ENCODE measurements at regions not wholly inside any gene's neighbourhood (a gene's known extent, or its start where the extent isn't known, plus 50 kb on each side); places are given as distances from the start of the nearest gene placed in this dataset.

DNA sequence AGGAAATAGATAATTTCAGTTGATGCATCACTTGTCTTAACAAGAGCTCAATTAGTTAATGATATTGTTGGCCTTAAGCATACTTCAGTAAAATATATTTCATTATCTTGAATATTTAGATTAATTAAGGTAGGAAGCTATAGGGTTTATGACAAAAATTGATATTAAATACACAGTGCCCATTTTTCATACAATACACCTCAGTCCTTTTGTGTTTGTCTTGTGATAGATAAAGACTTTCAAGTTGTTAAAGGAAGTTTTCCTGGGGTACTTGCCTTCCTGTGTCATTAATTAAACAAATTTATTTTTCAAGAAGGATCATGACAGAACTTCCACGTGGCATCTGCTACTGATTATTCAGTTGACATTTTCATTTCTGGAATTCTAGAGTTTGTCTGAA, 420.5 kb downstream of the MTX2 start:
- no peak overlapping the region for H3K4me3 ChIP-seq (ENCODE audit: control insufficient read depth, low read depth, low read length)
- DNase-seq (ENCODE audit: low read depth), result no peak
- TF ChIP-seq, protein P1, sequence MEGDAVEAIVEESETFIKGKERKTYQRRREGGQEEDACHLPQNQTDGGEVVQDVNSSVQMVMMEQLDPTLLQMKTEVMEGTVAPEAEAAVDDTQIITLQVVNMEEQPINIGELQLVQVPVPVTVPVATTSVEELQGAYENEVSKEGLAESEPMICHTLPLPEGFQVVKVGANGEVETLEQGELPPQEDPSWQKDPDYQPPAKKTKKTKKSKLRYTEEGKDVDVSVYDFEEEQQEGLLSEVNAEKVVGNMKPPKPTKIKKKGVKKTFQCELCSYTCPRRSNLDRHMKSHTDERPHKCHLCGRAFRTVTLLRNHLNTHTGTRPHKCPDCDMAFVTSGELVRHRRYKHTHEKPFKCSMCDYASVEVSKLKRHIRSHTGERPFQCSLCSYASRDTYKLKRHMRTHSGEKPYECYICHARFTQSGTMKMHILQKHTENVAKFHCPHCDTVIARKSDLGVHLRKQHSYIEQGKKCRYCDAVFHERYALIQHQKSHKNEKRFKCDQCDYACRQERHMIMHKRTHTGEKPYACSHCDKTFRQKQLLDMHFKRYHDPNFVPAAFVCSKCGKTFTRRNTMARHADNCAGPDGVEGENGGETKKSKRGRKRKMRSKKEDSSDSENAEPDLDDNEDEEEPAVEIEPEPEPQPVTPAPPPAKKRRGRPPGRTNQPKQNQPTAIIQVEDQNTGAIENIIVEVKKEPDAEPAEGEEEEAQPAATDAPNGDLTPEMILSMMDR (conservative IDR thresholded peaks at IDR 0.05; ENCODE audit: control insufficient read depth, insufficient read depth, low read depth, low read length), result no peak

DNA sequence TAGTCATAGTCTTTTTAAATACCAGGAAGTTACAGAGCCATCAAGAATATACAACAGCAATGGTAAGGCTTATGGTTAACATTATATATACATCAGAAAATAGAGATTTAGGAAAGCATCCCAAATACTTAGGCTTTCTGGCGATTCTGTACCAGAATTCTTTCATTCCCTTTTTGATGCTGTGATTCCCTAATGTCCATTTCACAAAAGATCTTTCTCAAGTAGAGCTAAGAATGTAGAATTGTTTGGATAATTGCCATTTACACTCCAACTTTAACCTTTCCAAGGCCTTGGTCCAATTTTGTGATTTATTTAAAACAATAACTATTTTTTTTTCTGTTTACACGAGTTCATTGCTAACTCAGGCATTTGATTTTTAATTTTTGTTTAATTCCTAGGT, 422.2 kb downstream of the MTX2 start:
- no peak overlapping the region for H3K4me3 ChIP-seq (ENCODE audit: control insufficient read depth, low read depth, low read length)
- no peak for DNase-seq (ENCODE audit: low read depth)
- TF ChIP-seq, protein P1 (conservative IDR thresholded peaks at IDR 0.05; ENCODE audit: control insufficient read depth, insufficient read depth, low read depth, low read length), result no peak

GRCh38 chr2:176692533-176692932, 423.3 kb downstream of the MTX2 start:
- peak; percentile 37 for DNase-seq (ENCODE audit: low read depth)
- H3K4me3 ChIP-seq (ENCODE audit: control insufficient read depth, low read depth, low read length), result no peak overlapping the region
- TF ChIP-seq, protein P1 (conservative IDR thresholded peaks at IDR 0.05; ENCODE audit: control insufficient read depth, insufficient read depth, low read depth, low read length), result no peak

GRCh38 chr2:176699098-176699497, 429.9 kb downstream of the MTX2 start:
- DNase-seq (ENCODE audit: low read depth), result no peak
- H3K4me3 ChIP-seq (ENCODE audit: control insufficient read depth, low read depth, low read length), result no peak overlapping the region
- TF ChIP-seq, protein P1 (conservative IDR thresholded peaks at IDR 0.05; ENCODE audit: control insufficient read depth, insufficient read depth, low read depth, low read length), result no peak

- TF ChIP-seq, protein P1 (conservative IDR thresholded peaks at IDR 0.05; ENCODE audit: control insufficient read depth, insufficient read depth, low read depth, low read length), result no peak
- no peak for DNase-seq (ENCODE audit: low read depth)
- H3K4me3 ChIP-seq (ENCODE audit: control insufficient read depth, low read depth, low read length), result no peak overlapping the region
Observed at GRCh38 chr2:176699644-176700043, 430.4 kb downstream of the MTX2 start.

GRCh38 chr2:176702131-176702530, 432.9 kb downstream of the MTX2 start:
- TF ChIP-seq, protein P1 (conservative IDR thresholded peaks at IDR 0.05; ENCODE audit: control insufficient read depth, insufficient read depth, low read depth, low read length), result no peak
- no peak for DNase-seq (ENCODE audit: low read depth)

DNA sequence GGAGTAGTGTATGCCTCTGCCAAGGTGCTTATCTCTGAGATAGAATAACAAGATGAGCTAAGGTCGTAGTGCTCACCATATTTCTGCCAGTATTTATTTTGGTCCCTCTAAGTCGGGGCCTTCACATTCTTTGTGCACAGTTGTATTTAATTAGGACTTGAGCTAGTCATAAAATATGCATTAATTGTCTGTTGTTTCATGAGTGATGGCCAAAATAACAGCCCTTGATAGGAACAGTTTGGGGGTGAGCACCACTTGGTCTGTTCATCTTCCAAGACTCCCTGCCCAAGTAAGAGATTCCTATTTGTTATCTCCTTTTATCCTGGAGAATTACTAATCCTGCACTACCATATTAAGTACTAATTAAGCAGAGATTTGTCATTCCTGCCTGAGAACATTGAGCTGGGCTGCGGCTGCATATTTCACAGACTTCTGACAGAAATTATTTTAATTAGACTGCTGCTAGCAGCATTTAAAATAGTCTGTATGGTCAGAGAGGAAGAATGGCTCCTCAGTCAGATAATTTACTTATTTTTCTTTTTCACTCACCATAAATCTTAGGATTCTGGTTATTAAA, 435.1 kb downstream of the MTX2 start:
- TF ChIP-seq, protein P1 (conservative IDR thresholded peaks at IDR 0.05; ENCODE audit: control insufficient read depth, insufficient read depth, low read depth, low read length), result no peak
- H3K4me3 ChIP-seq (ENCODE audit: control insufficient read depth, low read depth, low read length), result no peak overlapping the region
- no peak for DNase-seq (ENCODE audit: low read depth)

More at GRCh38 chr2:176702131-176702530, 432.9 kb downstream of the MTX2 start:
- H3K4me3 ChIP-seq (ENCODE audit: control insufficient read depth, low read depth, low read length), result no peak overlapping the region
